ENCODE measurements at regions not wholly inside any gene's neighbourhood (a gene's known extent, or its start where the extent isn't known, plus 50 kb on each side); places are given as distances from the start of the nearest gene placed in this dataset.

DNA sequence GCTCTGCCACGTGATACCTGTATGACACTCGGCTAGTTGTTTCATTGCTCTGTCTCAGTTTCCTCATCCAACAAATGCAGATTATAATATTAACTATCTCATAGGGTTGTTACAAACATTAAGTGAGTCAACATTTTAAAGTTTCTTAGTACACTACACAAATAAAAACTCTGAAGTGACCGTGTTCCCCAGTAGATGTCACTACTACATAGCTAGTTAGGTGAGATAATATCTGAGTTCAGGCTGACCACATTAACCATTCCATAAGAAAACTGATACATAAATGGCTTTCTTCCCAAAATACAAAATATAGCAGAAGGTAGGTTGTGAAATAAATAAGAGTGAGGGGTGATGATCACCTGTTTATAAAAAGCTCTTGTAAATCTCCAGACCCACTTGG is 214.1 kb downstream of the NUF2 start:
- TF ChIP-seq MEF2D (tag; conservative IDR thresholded peaks at IDR 0.05; ENCODE audit: low read depth) (no peak), ZFX (CRISPR knock-in tag; IDR thresholded peaks at IDR 0.05) (no peak)

Measured in K562 (cell line).